HepG2 (cell line): ENCODE measurements at regions not wholly inside any gene's neighbourhood (a gene's known extent, or its start where the extent isn't known, plus 50 kb on each side); places are given as distances from the start of the nearest gene placed in this dataset.

Experiments used
- ARNT2 ChIP-seq: sonication (generic); formaldehyde crosslinking; IDR thresholded peaks from 2 replicates; pipeline ENCODE4 v1.8.0; 2022; ENCODE audit warnings: mild to moderate bottlenecking, low read depth, missing genetic modification reagents, moderate library complexity
- DNMT1 ChIP-seq: sonication (generic); formaldehyde crosslinking; IDR thresholded peaks from 2 replicates; pipeline ENCODE4 v1.5.1; 2020; ENCODE audit warnings: mild to moderate bottlenecking, missing genetic modification reagents
- HMGXB4 ChIP-seq, 2 experiments: sonication (generic) in 1 of 2; formaldehyde crosslinking in 1 of 2; IDR thresholded peaks; 2 replicates each; pipeline versions ENCODE4 v1.4.0 to v1.6.1; 2018 to 2020; ENCODE audit warnings: missing genetic modification reagents in 2 of 2, borderline replicate concordance in 1 of 2, low read depth in 1 of 2, mild to moderate bottlenecking in 1 of 2, missing biosample characterization in 1 of 2
- NFE2 ChIP-seq: sonication (generic); formaldehyde crosslinking; IDR thresholded peaks from 2 replicates; pipeline ENCODE4 v1.4.0; 2020; ENCODE audit warnings: missing genetic modification reagents
- TRIM24 ChIP-seq: sonication (generic); formaldehyde crosslinking; IDR thresholded peaks from 2 replicates; pipeline ENCODE4 v1.8.0; 2022; ENCODE audit warnings: mild to moderate bottlenecking, missing genetic modification reagents
- ZBTB4 ChIP-seq: sonication (generic); formaldehyde crosslinking; IDR thresholded peaks from 2 replicates; pipeline ENCODE4 v1.4.0; 2020; ENCODE audit warnings: missing genetic modification reagents, mild to moderate bottlenecking, borderline replicate concordance
- ZSCAN29 ChIP-seq: sonication (generic); formaldehyde crosslinking; conservative IDR thresholded peaks from 2 replicates; pipeline ENCODE4 v1.4.0; 2020; ENCODE audit warnings: mild to moderate bottlenecking, missing genetic modification reagents
- TF ChIP-seq, protein P1 (sequence below): sonication (generic); formaldehyde crosslinking; IDR thresholded peaks from 2 replicates; pipeline ENCODE4 v1.9.0; 2021; ENCODE audit warnings: missing genetic modification reagents, borderline replicate concordance

- TF ChIP-seq ARNT2 (no peak), ZSCAN29 (CRISPR knock-in tag) (no peak), TRIM24 (CRISPR knock-in tag) (no peak), DNMT1 (CRISPR knock-in tag) (no peak), HMGXB4 (CRISPR knock-in tag; IDR thresholded peaks at IDR 0.05; ENCODE audit: borderline replicate concordance in 1 of 2, low read depth in 1 of 2) (no peak), NFE2 (CRISPR knock-in tag) (no peak), ZBTB4 (no peak)
- TF ChIP-seq, protein P1, sequence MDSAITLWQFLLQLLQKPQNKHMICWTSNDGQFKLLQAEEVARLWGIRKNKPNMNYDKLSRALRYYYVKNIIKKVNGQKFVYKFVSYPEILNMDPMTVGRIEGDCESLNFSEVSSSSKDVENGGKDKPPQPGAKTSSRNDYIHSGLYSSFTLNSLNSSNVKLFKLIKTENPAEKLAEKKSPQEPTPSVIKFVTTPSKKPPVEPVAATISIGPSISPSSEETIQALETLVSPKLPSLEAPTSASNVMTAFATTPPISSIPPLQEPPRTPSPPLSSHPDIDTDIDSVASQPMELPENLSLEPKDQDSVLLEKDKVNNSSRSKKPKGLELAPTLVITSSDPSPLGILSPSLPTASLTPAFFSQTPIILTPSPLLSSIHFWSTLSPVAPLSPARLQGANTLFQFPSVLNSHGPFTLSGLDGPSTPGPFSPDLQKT (CRISPR knock-in tag) = no peak
These were observed 201.9 kb downstream of the AACS start for GRCh38 chr12:125267114-125267513.
